SKM-1 (cell line): ENCODE measurements at regions not wholly inside any gene's neighbourhood (a gene's known extent, or its start where the extent isn't known, plus 50 kb on each side); places are given as distances from the start of the nearest gene placed in this dataset.
"Not testable (repeated sequence)": the region's sequence is repeated elsewhere in the genome, so short reads cannot be mapped to it uniquely, and the experiment has no call there.

Experiments used
- DNase-seq: peaks from one replicate; lab custom pipeline; 2025; ENCODE audit not compliant: unreplicated experiment; lab: John Stamatoyannopoulos, UW

DNA sequence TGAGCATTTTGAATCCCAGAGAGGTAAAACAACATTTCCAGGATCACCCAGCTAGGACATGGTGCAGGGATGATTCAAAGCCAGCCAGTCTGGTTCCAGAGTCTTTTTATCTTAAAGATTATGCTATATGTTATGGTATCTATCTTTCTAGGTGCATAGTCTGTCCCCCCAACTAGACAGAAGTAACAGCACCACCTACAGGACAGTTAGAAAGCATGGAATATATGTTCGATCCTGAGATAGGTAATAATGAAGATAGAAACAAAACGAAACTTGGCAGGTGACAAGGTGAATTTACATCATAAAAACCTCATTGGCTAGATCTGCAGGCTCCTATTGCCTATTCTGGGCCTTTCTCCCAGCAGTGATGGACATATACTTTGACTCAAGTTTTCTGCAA lies 723.2 kb downstream of the SMARCA1 start:
- no peak for DNase-seq

DNA sequence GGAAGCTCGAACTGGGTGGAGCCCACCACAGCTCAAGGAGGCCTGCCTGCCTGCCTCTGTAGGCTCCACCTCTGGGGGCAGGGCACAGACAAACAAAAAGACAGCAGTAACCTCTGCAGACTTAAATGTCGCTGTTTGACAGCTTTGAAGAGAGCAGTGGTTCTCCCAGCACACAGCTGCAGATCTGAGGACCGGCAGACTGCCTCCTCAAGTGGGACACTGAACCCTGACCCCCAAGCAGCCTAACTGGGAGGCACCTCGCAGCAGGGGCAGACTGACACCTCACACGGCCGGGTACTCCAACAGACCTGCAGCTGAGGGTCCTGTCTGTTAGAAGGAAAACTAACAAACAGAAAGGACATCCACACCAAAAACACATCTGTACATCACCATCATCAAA lies 730.9 kb upstream of the ACTRT1 start:
- DNase-seq: not testable (repeated sequence)

DNA sequence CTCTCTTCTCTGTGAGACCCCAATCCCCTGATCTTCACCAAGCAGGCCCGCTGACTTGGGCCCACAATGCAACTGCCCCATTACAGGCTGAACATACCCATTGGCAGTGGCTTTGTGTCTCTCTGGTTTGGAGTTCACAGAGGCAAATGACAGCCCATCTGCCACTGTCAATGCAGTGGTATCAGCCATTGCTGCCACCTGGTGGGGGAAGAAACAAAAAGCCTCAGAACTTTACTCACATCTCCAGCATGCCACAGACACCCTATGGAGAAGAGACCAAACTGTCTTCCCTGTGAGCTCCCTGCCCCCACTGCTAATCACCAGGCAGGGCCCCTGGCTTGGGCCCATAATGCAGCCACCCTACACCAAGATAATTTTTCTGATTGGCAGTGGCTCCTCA lies 729.3 kb upstream of the ACTRT1 start:
- no peak for DNase-seq

DNA sequence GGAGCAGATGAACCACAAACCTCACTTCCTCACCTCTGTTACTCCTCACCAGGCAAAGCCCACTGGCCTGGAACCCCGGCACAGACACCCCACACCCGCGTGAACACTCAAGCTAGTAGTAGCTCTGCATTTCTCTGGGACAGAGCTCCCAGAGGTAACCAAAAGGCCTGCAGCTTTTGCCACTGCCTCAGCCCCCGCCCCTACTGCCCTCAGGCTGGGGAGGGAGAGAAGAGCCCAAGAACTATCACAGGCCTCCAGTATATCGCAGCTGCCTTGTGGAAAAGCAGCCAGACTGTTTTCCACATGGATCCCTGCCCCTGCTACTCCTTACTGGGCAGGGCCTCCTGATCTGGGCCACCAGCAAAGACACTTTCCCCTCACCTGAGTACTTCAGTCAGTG lies 728.7 kb upstream of the ACTRT1 start:
- DNase-seq: no peak

DNA sequence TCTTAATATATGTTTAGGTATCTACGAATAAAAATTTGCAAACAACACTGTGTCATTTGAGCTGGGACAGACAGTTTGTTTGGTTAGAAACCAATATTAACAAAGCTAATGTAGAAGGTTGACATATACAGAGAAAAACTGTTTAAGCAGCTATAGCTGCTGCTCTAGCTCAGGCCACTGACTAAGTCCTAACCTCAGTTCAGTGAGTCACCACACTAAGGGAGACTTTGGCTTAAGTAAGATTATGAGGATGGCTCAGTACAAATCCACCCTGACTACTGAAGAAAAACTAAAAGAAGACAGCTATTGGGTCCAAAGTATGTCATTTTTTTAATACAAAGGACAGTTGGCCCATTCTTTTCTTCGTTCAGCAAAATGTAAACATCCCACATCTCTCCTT lies 717.3 kb upstream of the ACTRT1 start:
- no peak for DNase-seq

DNA sequence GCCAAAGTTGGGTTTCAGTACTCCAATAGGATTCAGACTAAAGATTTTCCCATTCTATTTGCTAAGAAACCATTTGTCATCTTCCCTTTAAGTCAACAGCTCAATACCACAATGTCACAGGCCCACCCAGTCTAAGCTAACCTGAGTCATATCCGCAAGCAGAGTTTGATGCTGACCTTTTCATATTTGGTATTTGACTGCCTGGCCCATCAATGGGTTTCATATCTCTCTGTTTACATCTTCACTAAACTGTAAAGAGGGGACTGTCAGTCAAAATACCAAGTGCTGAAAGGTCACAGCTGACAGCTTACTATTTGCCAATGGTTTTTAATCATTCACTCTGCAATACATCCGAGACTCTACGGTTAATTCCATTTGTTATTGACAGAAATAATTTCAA lies 707.5 kb upstream of the ACTRT1 start:
- no peak for DNase-seq

DNA sequence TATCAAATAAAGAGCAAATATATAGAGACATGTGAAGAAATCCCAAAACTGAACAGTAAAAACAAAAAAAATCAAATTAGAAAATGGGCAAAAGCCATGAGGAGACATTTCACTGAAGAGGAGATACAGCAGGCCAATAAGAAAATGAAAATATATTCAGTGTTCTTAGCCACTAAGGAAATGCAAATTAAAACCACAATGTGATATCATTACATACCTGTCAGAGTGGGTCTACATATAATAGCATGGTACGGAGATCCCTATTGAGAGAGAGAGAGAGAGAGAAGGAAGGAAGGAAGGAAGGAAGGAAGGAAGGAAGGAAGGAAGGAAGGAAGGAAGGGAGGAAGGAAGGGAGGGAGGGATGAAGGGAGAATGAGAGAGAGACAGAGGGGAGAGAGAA lies 707.0 kb upstream of the ACTRT1 start:
- no peak for DNase-seq

DNA sequence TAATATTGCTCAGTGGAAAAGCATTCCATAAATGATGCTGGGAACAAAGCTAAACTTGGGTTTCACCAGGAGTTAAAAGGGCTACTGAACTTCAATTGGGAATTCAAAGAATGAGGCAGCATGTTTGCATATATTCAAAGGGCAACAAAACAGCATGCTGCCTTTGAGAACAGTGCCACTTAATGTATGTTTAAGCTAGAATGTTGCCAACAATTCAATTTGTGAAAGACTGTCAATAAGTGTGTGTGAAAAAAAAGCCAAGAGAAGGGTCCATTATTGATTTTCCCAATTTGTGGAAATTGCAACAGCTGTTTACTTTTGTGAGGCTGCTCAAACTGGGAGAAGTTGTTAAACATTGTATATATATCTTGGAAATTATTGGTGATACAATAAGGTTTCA lies 701.9 kb upstream of the ACTRT1 start:
- no peak for DNase-seq

DNA sequence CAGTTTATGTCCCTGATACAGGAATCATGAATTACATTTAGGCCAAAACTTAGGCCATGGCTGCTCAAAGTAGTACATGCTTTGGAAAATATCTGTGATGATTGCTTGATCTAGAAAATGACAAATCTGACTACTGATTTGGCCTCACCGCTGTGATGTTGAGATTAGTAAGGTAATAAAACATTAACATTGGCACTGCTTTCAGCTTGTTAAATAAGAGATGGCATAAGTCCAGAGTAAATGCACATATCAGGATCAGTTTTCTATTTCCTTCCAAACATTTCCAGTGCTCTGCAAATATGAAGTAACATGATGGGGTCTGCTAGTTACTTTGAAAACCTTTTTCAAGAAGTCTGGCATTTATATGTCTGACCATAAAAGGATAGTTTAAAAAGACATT lies 687.3 kb upstream of the ACTRT1 start:
- no peak for DNase-seq

DNA sequence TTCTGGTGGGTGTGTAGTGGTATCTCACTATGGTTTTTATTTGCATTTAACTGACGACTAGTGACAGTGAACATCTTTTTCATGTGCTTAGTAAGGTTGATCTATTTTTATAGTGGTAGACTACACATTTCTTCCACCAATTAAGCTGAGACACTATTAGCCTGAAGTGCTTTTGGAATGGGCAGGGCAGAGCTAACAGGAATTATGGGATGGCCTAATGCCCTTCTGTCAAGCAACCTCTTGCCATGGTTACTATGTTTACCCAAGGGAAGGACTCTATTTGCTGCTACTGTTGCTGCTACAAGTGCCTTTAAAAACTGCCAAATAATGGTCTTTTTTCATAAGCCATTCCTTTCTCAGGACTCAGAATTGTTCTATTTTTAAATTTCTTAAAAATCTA lies 676.7 kb upstream of the ACTRT1 start:
- DNase-seq: no peak

DNA sequence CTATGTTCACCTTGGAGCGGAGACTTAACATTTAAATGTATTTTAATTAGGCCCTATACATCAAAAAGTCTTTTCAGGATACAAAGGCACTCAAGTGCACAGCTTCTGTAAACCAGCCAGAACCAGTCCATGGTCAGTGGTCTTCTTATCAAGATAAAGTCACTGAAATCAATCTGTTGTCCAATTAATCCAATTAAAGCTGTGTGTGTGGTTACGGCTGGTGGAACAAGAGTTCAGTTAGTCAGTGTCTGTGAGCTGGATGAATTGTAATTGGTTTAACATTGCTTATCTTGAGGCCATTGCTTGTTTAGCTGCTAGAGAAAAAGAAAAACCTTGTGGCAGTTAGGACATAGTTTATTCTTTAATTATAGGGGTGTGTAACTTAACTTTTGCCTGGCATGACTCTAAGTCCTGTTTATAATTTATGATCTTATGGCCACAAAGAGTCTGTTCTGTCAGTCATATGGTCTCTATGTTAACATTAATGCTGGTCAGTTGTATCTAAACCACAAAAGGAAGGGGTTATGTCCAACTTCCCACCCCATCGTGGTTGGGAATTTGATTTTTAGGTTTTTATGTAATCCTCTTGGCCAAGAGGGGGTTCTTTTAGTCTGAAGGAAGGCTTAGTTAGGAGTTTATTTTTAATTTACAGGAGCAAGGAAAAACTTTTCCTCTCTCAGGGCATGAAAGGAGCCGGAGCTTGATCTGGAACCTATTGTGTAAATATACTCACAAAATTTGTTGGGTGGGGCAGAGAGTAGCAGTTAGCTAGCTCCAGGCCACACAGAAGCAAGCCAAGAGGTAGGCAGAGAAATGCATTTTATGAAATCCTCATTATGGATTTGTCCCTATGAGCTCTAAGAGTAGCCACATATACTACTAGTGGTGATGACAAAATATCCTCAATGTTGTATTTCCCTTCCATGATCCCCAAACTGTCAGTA lies 665.7 kb upstream of the ACTRT1 start:
- DNase-seq: no peak

DNA sequence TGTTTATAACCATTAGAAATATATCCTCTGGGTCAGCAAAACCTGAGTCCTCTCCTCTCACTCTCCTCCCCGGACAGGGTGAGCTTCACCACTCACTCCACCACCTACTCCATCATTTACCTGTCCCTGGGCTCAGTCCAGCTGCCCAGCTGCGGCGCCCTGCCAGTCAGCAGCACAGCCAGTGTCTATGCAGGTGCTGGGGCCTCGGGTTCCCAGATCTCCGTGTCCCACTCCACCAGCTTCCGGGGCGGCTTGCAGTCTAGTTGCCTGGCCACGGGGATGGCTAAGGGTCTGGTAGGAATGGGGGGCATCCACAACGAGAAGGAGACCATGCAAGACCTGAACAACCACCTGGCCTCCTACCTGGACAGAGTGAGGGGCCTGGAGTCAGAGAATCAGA lies 662.2 kb upstream of the ACTRT1 start:
- no peak for DNase-seq

DNA sequence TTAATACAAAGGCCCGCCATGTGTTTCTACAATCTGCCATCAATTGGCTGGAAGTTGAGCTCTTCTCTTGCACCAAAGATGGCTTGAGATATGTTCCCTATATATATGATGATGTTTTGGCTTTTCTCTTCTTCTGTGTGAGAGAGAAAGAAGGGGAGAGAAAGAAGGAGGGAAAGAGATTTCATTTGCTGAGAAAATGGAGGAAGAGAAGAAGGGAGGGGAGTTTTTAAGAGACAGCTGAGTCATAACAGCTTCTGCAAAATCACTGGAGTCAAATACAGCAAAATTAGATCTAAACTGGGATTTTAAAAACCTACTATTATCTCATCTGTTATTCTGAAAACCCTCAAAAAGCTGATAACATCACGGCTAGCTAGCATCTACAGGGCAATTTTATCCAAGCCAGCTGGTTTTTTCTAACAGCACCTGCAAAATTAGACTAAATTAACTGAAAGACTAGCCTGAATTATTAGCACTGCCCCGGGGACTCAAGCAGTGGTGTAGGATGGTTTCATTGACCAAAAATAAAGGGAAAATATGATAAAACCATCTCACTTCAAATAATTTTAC lies 647.6 kb upstream of the ACTRT1 start:
- DNase-seq: no peak

DNA sequence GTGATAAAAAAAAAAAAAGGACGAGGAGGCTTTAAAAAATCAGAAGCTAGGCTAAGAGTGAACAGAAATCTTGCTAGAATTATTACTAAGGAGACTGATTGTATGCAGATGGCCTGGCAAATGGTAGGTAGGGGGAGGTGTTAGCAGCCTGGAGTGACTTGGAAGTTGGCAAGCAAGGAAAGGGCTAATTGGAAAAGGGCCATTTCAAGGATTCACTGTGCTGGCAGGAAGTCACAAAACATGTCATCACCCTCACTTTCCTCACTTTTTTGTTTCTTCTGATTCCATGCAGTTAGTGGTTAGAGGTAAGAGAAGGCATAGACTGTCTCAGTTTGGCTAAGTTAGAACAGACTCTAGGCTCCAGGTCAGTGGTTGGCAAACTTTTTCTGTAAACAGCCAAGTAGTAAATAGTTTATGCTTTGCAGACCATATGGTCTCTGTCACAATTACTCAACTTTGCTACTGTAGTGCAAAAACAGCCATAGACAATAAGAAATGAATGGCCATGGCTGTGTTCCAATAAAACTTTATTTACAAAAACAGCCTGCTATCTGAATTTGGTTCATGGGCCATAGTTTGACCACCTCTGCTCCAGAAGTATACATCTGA lies 646.5 kb upstream of the ACTRT1 start:
- DNase-seq: no peak

DNA sequence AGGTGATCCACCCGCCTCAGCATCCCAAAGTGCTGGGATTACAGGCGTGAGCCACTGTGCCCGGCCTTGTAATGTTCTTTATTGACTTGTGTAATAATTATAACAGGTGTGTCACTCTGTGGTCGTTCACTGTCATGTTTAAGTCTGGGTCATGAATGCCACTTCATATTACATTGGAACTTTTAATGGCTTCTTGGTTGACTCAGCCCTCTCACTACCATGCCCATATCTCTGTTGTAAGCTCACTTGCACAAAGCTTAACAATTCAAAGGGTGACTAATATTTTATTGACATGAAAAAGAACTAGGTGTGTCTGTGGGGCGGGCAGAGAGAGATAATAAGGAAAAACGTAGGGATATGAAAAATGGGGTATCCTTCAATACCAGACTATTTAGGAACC lies 639.7 kb upstream of the ACTRT1 start:
- DNase-seq: no peak

DNA sequence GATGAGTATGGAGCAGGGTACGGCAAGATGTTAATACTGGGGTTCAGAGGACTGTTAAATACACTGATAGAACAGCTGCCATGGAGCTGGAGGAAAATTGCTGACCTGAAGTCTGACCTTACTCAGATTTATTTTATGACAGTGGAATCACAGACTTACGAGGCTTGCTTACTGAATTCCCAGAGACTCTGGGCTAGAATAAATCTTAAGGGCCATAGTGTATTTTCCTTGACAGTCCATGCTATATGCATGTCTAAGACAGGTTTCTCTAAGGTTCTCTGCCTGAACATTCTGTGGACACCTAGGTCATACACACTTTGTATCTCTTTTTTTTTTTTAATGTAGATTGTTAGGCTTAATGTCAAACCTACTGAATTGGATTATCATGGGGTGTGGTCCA lies 633.2 kb upstream of the ACTRT1 start:
- DNase-seq: no peak

DNA sequence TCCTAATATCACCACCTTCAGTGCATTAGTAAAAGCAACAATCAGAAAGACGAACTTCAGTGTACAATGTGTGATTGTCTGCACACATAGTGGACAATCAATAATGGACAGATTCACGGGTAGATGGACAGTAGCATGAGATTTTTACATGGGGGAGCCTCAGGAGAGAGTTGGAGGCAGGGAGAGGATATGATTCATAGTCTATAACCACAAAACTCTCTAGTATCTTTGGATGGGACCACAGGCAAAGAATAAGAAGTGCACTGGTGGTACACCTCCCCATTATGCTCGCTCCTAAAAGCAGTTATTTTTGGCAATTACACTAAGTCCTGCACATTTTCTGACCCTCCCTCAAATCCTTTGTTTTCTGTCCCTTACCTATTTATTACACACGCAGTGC lies 624.4 kb upstream of the ACTRT1 start:
- DNase-seq: no peak

DNA sequence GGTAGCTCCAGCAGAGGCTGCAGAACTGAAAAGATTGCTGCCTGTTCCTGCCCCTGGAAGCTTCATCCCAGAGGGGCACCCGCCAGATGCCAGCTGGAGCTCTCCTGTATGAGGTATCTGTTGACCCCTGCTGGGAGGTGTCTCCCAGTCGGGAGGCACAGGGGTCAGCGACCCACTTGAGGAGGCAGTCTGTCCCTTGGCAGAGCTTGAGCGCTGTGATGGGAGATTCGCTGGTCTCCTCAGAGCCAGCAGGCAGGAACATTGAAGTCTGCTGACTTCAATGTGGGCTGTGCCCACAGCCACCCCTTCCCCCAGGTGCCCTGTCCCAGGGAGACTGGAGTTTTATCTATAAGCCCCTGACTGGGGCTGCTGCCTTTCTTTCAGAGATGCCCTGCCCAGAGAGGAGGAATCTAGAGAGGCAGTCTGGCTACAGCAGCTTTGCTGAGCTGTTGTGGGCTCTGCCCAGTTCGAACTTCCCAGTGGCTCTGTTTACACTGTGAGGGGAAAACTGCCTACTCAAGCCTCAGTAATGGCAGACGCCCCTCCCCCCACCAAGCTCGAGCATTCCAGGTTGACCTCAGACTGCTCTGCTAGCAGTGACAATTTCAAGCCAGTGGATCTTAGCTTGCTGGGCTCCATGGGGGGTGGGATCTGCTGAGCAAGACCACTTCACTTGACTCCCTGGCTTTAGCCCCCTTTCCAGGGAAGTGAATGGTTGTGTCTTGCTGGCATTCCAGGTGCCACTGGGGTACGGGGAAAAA lies 622.3 kb upstream of the ACTRT1 start:
- not testable (repeated sequence) for DNase-seq

DNA sequence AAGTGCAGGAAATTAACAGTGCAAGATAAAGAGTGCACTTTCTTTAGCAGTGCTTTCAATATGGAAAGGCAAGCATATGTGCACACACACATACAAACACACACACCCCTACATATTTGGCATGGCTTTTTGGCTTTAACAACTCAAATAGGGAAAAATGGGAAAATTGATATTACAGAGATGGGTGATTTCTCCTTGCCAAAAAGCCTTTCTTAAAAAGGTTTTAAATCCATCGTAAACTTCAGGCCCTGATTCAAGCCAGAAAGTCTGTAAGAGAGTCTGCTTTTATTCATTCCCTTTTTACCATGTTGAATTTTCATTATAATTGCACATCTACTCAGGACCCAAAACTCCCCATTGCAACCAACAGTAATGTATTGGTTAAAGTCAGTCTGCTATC lies 612.0 kb upstream of the ACTRT1 start:
- no peak for DNase-seq

DNA sequence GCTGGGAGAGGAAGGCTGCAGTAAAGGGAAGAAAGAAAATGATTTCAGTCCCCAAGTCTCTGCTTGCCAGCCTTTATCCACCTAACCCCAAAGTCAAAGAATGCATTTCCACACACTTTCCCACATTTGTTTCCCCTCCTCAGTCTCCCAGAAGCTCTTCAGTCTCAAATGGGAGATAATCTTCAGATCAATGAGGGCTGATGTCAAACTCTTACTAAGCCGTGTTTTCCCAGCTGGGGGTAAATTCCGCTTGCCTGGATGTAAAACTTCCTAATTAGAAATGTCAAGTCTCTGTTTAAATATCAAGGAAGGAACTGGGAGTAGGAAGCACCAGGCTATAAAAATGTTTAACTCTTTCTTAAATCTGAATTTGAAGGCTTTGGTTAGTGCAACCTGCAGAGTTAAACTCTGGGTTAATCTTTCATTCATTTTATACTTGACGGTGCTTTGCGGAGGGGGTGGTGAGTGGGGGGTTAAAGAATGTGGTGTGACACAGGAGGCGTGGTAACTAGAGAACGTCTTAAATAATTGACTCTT lies 601.4 kb upstream of the ACTRT1 start:
- DNase-seq: no peak

DNA sequence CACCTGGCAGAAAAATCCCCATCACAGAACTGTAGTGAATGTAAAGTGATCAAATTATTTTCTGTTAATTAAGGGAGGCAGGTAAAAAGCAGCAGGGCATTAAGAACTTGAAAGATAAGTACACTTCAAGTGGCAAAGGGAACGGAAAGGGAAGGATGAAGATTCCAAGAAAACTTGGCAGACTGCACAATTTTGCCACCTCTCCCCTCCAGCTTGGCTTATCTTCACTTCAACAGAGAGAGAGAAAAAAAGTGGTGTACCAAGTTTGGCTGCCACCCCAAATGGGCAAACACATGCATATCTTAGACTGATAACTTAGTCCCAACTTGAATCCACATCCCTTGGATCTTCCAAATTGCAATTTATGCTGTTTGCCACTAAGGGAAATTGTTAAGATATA lies 598.1 kb upstream of the ACTRT1 start:
- no peak for DNase-seq
